GM12892 (cell line): ENCODE measurements at regions not wholly inside any gene's neighbourhood (a gene's known extent, or its start where the extent isn't known, plus 50 kb on each side); places are given as distances from the start of the nearest gene placed in this dataset.
"Not testable (repeated sequence)": the region's sequence is repeated elsewhere in the genome, so short reads cannot be mapped to it uniquely, and the experiment has no call there.

ENCODE experiments used
- DNase-seq: peaks from one replicate; pipeline ENCODE4 v3.0.0; 2011; ENCODE audit not compliant: insufficient read length
- FAIRE-seq: peaks from 2 replicates; lab custom pipeline; 2011; peaks lifted over from hg19 to GRCh38; lab: Jason Lieb, UNC
- POLR2A ChIP-seq: IDR thresholded peaks from 2 replicates; pipeline ENCODE4 v1.6.1; 2011; ENCODE audit warnings: low read depth, low read length, control low read depth
- POLR2AphosphoS5 ChIP-seq: IDR thresholded peaks from 2 replicates; pipeline ENCODE4 v1.6.1; 2011; ENCODE audit warnings: low read depth, low read length, control low read depth
- TAF1 ChIP-seq: IDR thresholded peaks from 2 replicates; pipeline ENCODE4 v1.6.1; 2011; ENCODE audit warnings: low read depth, mild to moderate bottlenecking, control low read depth, low read length, borderline replicate concordance

DNA sequence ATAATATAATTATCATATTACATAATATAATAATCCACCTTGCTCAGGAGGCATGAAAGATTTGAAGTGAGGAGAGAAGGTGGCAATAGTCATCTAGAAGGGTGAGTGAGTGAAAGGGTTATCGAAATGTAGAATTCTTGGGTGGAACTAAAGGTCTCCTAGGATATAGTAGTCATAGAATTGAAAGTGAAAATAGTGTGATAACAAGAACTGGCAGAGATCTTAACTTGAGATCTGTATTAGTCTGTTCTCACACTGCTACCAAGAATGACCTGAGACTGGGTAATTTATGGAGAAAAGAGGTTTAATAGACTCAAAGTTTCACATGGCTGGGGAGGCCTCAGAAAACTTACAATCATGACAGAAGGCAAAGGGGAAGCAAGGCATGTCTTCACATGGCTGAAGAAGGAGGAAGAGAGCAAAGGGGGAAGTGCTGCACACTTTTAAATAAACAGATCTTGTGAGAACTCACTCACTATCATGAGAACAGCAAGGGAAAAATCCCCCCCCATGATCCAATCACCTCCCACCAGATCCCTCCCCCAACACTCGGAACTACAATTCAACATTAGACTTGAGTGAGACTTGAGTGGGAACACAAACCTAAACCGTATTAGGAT, 351.5 kb downstream of the NR4A2 start:
- DNase-seq (no peak), FAIRE-seq (no peak)
- no peak for TF ChIP-seq POLR2AphosphoS5
- TF ChIP-seq POLR2A, result no peak
- TF ChIP-seq TAF1, result no peak

DNA sequence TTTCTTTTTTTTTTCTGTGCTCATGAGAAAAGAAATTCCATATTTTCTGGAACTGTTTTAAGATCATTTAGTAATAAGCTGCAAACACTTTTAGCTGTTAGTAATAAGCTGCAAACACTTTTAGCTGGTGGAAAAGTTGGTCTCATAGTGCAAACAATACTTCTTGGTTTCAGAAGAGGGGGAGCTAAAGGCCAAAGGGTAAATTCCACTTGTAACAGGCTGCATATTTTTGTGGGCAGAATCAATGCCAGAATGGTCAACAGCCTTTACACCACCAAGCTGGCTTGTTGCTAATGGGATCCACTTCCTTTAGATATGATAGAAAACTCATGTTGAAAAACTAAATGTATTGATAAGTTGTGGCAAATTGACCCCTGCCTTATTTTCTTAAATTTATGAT, 356.8 kb downstream of the NR4A2 start:
- TF ChIP-seq POLR2AphosphoS5, result no peak
- no peak for TF ChIP-seq POLR2A
- TF ChIP-seq TAF1, result no peak
- DNase-seq (no peak), FAIRE-seq (no peak)

DNA sequence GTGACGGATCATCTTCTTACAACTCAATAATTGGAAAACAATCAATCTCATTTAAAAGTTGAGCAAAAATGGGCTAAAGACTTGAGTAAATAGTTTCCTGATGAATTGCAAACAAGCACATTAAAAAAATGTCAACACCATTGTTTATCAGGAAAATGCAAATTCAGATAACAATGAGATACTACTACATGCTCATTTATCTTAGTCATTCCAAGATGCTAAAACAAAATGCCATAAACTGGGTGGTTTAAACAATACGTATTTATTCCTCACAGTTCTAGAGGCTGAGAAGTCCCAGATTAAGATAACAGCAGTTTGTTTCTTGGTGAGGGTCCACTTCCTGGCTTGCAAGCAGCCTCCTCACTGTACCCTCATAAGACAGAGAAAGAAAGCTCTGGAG, 359.6 kb downstream of the NR4A2 start:
- no peak for DNase-seq
- FAIRE-seq, result no peak
- TF ChIP-seq TAF1 (no peak), POLR2AphosphoS5 (no peak), POLR2A (no peak)

DNA sequence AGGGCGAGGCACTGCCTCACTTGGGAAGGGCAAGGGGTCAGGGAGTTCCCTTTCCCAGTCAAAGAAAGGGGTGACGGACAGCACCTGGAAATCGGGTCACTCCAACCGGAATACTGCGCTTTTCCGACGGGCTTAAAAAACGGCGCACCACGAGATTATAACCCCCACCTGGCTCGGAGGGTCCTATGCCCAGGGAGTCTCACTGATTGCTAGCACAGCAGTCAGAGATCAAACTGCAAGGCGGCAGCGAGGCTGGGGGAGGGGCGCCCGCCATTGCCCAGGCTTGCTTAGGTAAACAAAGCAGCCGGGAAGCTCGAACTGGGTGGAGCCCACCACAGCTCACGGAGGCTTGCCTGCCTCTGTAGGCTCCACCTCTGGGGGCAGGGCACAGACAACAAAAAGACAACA, 366.5 kb downstream of the NR4A2 start:
- DNase-seq, FAIRE-seq: not testable (repeated sequence)

- TF ChIP-seq POLR2AphosphoS5 (no peak), TAF1 (no peak), POLR2A (no peak)
- FAIRE-seq (no peak), DNase-seq (no peak)
Observed at GRCh38 chr2:155965415-155966063, 367.0 kb downstream of the NR4A2 start.

GRCh38 chr2:155961641-155962040, 370.9 kb downstream of the NR4A2 start:
- DNase-seq (no peak), FAIRE-seq (no peak)
- TF ChIP-seq POLR2A, result no peak
- TF ChIP-seq POLR2AphosphoS5, result no peak
- TF ChIP-seq TAF1, result no peak

DNA sequence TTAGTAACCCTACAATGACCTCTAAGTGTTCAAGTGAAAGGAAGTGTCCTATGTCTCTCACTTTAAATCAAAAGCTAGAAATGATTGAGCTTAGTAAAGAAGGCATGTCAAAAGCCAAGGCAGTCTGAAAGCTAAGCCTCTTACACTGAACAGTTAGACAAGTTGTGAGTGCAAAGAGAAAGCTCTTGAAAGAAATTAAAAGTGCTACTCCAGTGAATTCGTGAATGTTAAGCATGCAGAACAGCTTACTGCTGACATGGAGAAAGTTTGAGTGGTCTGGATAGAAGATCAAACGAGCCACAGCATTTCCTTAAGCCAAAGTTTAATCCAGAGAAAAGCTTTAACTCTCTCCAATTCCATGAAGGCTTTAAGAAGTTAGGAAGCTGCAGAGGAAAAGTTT, 373.7 kb downstream of the NR4A2 start:
- FAIRE-seq (no peak), DNase-seq (no peak)
- TF ChIP-seq POLR2AphosphoS5 (no peak), TAF1 (no peak), POLR2A (no peak)

GRCh38 chr2:155947069-155947468, 385.5 kb downstream of the NR4A2 start:
- FAIRE-seq (no peak), DNase-seq (no peak)
- TF ChIP-seq TAF1 (no peak), POLR2A (no peak), POLR2AphosphoS5 (no peak)

- no peak for TF ChIP-seq TAF1
- TF ChIP-seq POLR2AphosphoS5, result no peak
- no peak for TF ChIP-seq POLR2A
- DNase-seq (no peak), FAIRE-seq (no peak)
Observed at GRCh38 chr2:155944218-155944617, 388.3 kb downstream of the NR4A2 start.

DNA sequence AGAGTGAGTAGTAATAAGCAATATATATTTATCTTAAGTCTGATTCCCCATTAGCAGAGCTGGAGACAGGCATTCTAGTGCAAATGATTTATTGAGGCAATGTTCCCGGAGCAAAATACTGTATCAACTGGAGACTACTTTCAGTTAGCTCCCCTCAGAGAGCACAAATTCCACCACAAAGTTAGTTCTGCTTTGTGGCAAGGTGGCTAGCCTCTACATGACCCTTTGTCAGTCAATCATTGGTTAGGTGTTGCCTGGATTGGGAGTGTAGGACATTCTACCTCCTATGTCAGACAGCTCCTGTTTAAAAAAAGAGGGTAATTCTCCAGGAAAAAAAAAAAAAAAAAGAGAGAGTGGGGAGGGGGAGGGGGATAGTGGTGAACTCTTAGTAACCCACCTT, 402.2 kb downstream of the NR4A2 start:
- TF ChIP-seq TAF1 (no peak), POLR2A (no peak), POLR2AphosphoS5 (no peak)
- DNase-seq (no peak), FAIRE-seq (no peak)

DNA sequence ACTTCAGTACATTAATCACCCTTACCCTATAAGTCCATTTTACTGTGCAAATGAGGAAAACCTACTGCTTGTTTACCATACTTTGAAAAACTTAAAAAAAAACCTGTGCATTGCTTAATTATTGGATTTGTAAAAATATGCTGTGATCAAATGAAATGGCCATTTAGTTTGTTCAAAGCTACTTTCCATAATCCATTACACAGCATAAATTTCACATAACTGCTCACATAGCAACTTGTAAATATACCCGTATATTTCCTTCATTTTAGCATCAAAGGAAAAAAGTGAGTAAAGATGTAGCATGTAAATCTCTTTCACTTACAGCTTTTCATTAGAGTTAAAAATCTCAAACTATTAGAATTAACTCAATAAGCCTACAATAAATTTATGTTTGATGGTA, 415.1 kb downstream of the NR4A2 start:
- FAIRE-seq (no peak), DNase-seq (no peak)
- TF ChIP-seq TAF1, result no peak
- no peak for TF ChIP-seq POLR2AphosphoS5
- no peak for TF ChIP-seq POLR2A

- FAIRE-seq (no peak), DNase-seq (no peak)
- TF ChIP-seq POLR2AphosphoS5 (no peak), POLR2A (no peak), TAF1 (no peak)
Observed at GRCh38 chr2:155913356-155913755, 419.2 kb downstream of the NR4A2 start.
